K562 (cell line): ENCODE measurements at regions not wholly inside any gene's neighbourhood (a gene's known extent, or its start where the extent isn't known, plus 50 kb on each side); places are given as distances from the start of the nearest gene placed in this dataset.

Experiments
- ATAC-seq: fragments of 200-7000 bp; cut with Tn5 transposase; 3 replicates; pipeline ENCODE4 v1.9.1; 2020; ENCODE audit warnings: moderate library complexity
- BruUV-seq: library from RNA; stranded (reverse); fragments of 400-500 nt; replicated peaks from 2 replicates; lab custom pipeline; 2021; lab: Mats Ljungman, UMichigan
- CTCF ChIA-PET: fragments of 300-600 bp; formaldehyde crosslinking; extraction: SDS; loops from one replicate; lab custom pipeline; 2021; ENCODE audit warnings: low intra/inter-chr PET ratio; lab: Yijun Ruan, JAX
- POLR2A ChIA-PET: fragments of 300-600, 350-650 bp; sonication (Branson Sonifier 250); formaldehyde crosslinking; extraction: SDS; loops from one replicate; lab custom pipeline; 2021; ENCODE audit warnings: antibody characterized with exemption, inconsistent platforms; lab: Yijun Ruan, JAX
- DNase-seq, 4 experiments: peaks; one replicate each; pipeline versions ENCODE4 v3.0.0 to v3.0.0-alpha.2; 2011 to 2018; ENCODE audit warnings: low spot score in 3 of 4, mixed read lengths in 3 of 4; ENCODE audit errors: extremely low read depth in 1 of 4
- FAIRE-seq: peaks from 2 replicates; lab custom pipeline; 2011; peaks lifted over from hg19 to GRCh38; lab: Jason Lieb, UNC
- H2AFZ ChIP-seq: 2 replicates; pipeline ENCODE4 v1.6.0; 2011; ENCODE audit warnings: low read depth, low read length, control low read depth, inconsistent platforms
- H3K27ac ChIP-seq: fragments of 200-600 bp; 3 replicates; pipeline ENCODE4 v1.8.0; 2011; ENCODE audit warnings: low read depth, mild to moderate bottlenecking, control low read depth, inconsistent platforms, low read length, moderate library complexity, mixed read lengths; ENCODE audit errors: extremely low read depth
- H3K27me3 ChIP-seq, 2 experiments: fragments of 300-600 bp in 1 of 2; 2 replicates in 1 of 2; 3 replicates in 1 of 2; pipeline versions ENCODE4 v1.6.0 to v1.8.0; 2011; ENCODE audit warnings: inconsistent platforms in 2 of 2, low read length in 2 of 2, mild to moderate bottlenecking in 1 of 2, mixed read lengths in 1 of 2, moderate library complexity in 1 of 2; ENCODE audit not compliant: control insufficient read depth in 2 of 2, insufficient read depth in 2 of 2
- H3K36me3 ChIP-seq: fragments of 300-600 bp; 3 replicates; pipeline ENCODE4 v1.8.0; 2011; ENCODE audit warnings: mild to moderate bottlenecking, low read length, inconsistent platforms; ENCODE audit not compliant: control insufficient read depth, insufficient read depth
- H3K4me1 ChIP-seq, 2 experiments: fragments of 200-600 bp in 1 of 2; replicated peaks in 1 of 2; 2 replicates in 1 of 2; 3 replicates in 1 of 2; pipeline versions ENCODE4 v1.5.1 to v1.8.0; 2011; ENCODE audit warnings: inconsistent platforms in 2 of 2, low read length in 2 of 2, mild to moderate bottlenecking in 1 of 2, mixed read lengths in 1 of 2, moderate library complexity in 1 of 2; ENCODE audit not compliant: control insufficient read depth in 2 of 2, insufficient read depth in 2 of 2
- H3K4me2 ChIP-seq: 2 replicates; pipeline ENCODE4 v1.6.1; 2011; ENCODE audit warnings: low read length, control low read depth, inconsistent platforms, mixed read lengths; ENCODE audit not compliant: insufficient read depth
- H3K4me3 ChIP-seq: fragments of 200-600 bp; sonication (generic), shearing (Covaris generic); 2 replicates; pipeline ENCODE4 v1.5.1; 2016; ENCODE audit warnings: control low read depth, inconsistent platforms
- H3K79me2 ChIP-seq: fragments of 200-600 bp; 3 replicates; pipeline ENCODE4 v1.8.0; 2011; ENCODE audit warnings: low read length, inconsistent platforms; ENCODE audit not compliant: control insufficient read depth, insufficient read depth
- H3K9ac ChIP-seq, 2 experiments: 2 replicates each; pipeline versions ENCODE4 v1.6.0 to v1.6.1; 2011; ENCODE audit warnings: low read depth in 2 of 2, low read length in 2 of 2, control low read depth in 1 of 2, inconsistent platforms in 1 of 2, mild to moderate bottlenecking in 1 of 2, mixed read lengths in 1 of 2; ENCODE audit not compliant: insufficient read depth in 1 of 2
- H3K9me1 ChIP-seq: one replicate; pipeline ENCODE4 v1.6.0; 2011; ENCODE audit warnings: inconsistent platforms, mild to moderate bottlenecking, low read length, moderate library complexity; ENCODE audit not compliant: control insufficient read depth, insufficient read depth
- H3K9me3 ChIP-seq: replicated peaks from 2 replicates; pipeline ENCODE4 v1.5.1; 2011; ENCODE audit warnings: low read depth, low read length, inconsistent platforms; ENCODE audit not compliant: control insufficient read depth, insufficient read depth
- H4K20me1 ChIP-seq: replicated peaks from 2 replicates; pipeline ENCODE4 v1.6.1; 2011; ENCODE audit warnings: low read length, inconsistent platforms, mixed read lengths; ENCODE audit not compliant: control insufficient read depth, insufficient read depth
- DDX20 ChIP-seq: fragments of 450-650 bp; IDR thresholded peaks from 2 replicates; pipeline ENCODE4 v1.6.1; 2016; ENCODE audit warnings: missing genetic modification characterization, low read depth, mild to moderate bottlenecking, missing compliant biosample characterization, moderate library complexity
- HDAC2 ChIP-seq: fragments of 450-650 bp; IDR thresholded peaks from 2 replicates; pipeline ENCODE4 v1.6.1; 2016; ENCODE audit warnings: mild to moderate bottlenecking
- NFYB ChIP-seq: IDR thresholded peaks from 2 replicates; pipeline ENCODE4 v1.6.1; 2011; ENCODE audit warnings: mild to moderate bottlenecking, moderate library complexity; ENCODE audit not compliant: insufficient read length; ENCODE audit errors: extremely low read depth
- PREB ChIP-seq: sonication (generic); formaldehyde crosslinking; IDR thresholded peaks from 2 replicates; pipeline ENCODE4 v1.8.1; 2023; ENCODE audit warnings: mild to moderate bottlenecking, missing genetic modification reagents
- RBBP5 ChIP-seq: fragments of 200-600 bp; sonication (generic); IDR thresholded peaks from 2 replicates; pipeline ENCODE4 v1.6.1; 2012; ENCODE audit warnings: borderline replicate concordance, mild to moderate bottlenecking, low read length, control low read depth, inconsistent platforms; ENCODE audit not compliant: insufficient read depth, poor library complexity, severe bottlenecking
- RBM14 ChIP-seq: fragments of 200-400 bp; formaldehyde crosslinking; IDR thresholded peaks from 2 replicates; pipeline ENCODE4 v1.6.1; 2018; ENCODE audit warnings: low read depth, mild to moderate bottlenecking, low read length, moderate library complexity, borderline replicate concordance; ENCODE audit not compliant: insufficient read depth
- RFX1 ChIP-seq: fragments of 450-650 bp; IDR thresholded peaks from 2 replicates; pipeline ENCODE4 v1.6.1; 2016; ENCODE audit warnings: mild to moderate bottlenecking, moderate library complexity
- SIRT6 ChIP-seq: IDR thresholded peaks from one replicate; pipeline ENCODE4 v1.6.1; 2012; ENCODE audit warnings: low read depth, mild to moderate bottlenecking, control low read depth, inconsistent platforms, low read length, moderate library complexity
- TCFL5 ChIP-seq: fragments of 250-450 bp; sonication (Bioruptor Pico); conservative IDR thresholded peaks from 2 replicates; pipeline ENCODE4 v1.6.1; 2021; ENCODE audit warnings: mild to moderate bottlenecking, moderate library complexity, matching md5 sums
- ZBED1 ChIP-seq: IDR thresholded peaks from 2 replicates; pipeline ENCODE4 v1.6.1; 2014
- ZFP36 ChIP-seq: fragments of 150-350 bp; IDR thresholded peaks from 2 replicates; pipeline ENCODE4 v1.6.1; 2018; ENCODE audit warnings: low read length, low read depth; ENCODE audit not compliant: partially characterized antibody
- WGBS: fragments of 100-300 bp; shearing (Covaris generic); methylation state at CpG from one replicate; pipeline ENCODE4 v1.1.6; 2016; ENCODE audit warnings: low coverage, mixed read lengths; ENCODE audit not compliant: insufficient coverage; ENCODE audit errors: missing lambda C conversion rate; 5-methylcytosine and 5-hydroxymethylcytosine counted together
- in situ Hi-C: fragments of 300-500 bp; cut with MboI; formaldehyde crosslinking; loops from 4 replicates; pipeline ENCODE4 v1.15.0; 2018; ENCODE audit warnings: inconsistent platforms, mixed read lengths
- intact Hi-C: fragments of 100-400 bp; cut with micrococcal nuclease; formaldehyde crosslinking; loops from 2 replicates; pipeline ENCODE4 v1.14.2; 2022
- TF ChIP-seq, protein P1 (sequence below): fragments of 250-450 bp; sonication (Bioruptor Pico); IDR thresholded peaks from 2 replicates; pipeline ENCODE4 v1.4.0; 2020; ENCODE audit warnings: borderline replicate concordance
- TF ChIP-seq, protein P2 (sequence below), 2 experiments: fragments of 450-650 bp; IDR thresholded peaks; 2 replicates each; pipeline ENCODE4 v1.6.1; 2016
- TF ChIP-seq, protein P3 (sequence below): fragments of 450-650 bp; IDR thresholded peaks from 2 replicates; pipeline ENCODE4 v1.6.1; 2018; ENCODE audit not compliant: partially characterized antibody

- Histone ChIP-seq H2AFZ (no peak overlapping the region), H3K79me2 (no peaks in the 10 kb centered on the region), H3K9ac (no peak overlapping the region), H3K36me3 (no peaks in the 10 kb centered on the region), H3K9me3 (no peaks in the 10 kb centered on the region), H3K4me2 (no peak overlapping the region), H4K20me1 (peaks cover 10% of the 10 kb centered on the region; the same call in 1 of the 2 replicates), H3K4me3 (no peak overlapping the region), H3K4me1 (no peaks in the 10 kb centered on the region), H3K9me1 (no peaks in the 10 kb centered on the region), H3K27ac (no peak overlapping the region)
- intact Hi-C loops, result loop anchor here (5.0 to 10.0 kb wide), 3 partner anchors 49 to 289 kb away; no protein-coding TSS in a partner anchor
- POLR2A ChIA-PET, result no interaction called here
- ATAC-seq, result no peak
- CTCF ChIA-PET, result no interaction called here
- no TSS peak for BruUV-seq
- 2% methylated on average over 9 of the region's 9 CpGs for WGBS
- TF ChIP-seq ZBED1 (no peak), SIRT6 (no peak), DDX20 (tag) (no peak), ZFP36 (no peak), RFX1 (no peak), NFYB (no peak), RBM14 (no peak), HDAC2 (no peak), RBBP5 (no peak), TCFL5 (CRISPR knock-in tag) (no peak), PREB (CRISPR knock-in tag) (no peak)
- TF ChIP-seq, protein P1, sequence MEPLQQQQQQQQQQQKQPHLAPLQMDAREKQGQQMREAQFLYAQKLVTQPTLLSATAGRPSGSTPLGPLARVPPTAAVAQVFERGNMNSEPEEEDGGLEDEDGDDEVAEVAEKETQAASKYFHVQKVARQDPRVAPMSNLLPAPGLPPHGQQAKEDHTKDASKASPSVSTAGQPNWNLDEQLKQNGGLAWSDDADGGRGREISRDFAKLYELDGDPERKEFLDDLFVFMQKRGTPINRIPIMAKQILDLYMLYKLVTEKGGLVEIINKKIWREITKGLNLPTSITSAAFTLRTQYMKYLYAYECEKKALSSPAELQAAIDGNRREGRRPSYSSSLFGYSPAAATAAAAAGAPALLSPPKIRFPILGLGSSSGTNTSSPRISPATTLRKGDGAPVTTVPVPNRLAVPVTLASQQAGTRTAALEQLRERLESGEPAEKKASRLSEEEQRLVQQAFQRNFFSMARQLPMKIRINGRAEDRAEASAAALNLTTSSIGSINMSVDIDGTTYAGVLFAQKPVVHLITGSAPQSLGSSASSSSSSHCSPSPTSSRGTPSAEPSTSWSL (CRISPR knock-in tag), result no peak
- TF ChIP-seq, protein P2, sequence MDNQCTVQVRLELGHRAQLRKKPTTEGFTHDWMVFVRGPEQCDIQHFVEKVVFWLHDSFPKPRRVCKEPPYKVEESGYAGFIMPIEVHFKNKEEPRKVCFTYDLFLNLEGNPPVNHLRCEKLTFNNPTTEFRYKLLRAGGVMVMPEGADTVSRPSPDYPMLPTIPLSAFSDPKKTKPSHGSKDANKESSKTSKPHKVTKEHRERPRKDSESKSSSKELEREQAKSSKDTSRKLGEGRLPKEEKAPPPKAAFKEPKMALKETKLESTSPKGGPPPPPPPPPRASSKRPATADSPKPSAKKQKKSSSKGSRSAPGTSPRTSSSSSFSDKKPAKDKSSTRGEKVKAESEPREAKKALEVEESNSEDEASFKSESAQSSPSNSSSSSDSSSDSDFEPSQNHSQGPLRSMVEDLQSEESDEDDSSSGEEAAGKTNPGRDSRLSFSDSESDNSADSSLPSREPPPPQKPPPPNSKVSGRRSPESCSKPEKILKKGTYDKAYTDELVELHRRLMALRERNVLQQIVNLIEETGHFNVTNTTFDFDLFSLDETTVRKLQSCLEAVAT (IDR thresholded peaks at IDR 0.05), result no peak
- TF ChIP-seq, protein P3, sequence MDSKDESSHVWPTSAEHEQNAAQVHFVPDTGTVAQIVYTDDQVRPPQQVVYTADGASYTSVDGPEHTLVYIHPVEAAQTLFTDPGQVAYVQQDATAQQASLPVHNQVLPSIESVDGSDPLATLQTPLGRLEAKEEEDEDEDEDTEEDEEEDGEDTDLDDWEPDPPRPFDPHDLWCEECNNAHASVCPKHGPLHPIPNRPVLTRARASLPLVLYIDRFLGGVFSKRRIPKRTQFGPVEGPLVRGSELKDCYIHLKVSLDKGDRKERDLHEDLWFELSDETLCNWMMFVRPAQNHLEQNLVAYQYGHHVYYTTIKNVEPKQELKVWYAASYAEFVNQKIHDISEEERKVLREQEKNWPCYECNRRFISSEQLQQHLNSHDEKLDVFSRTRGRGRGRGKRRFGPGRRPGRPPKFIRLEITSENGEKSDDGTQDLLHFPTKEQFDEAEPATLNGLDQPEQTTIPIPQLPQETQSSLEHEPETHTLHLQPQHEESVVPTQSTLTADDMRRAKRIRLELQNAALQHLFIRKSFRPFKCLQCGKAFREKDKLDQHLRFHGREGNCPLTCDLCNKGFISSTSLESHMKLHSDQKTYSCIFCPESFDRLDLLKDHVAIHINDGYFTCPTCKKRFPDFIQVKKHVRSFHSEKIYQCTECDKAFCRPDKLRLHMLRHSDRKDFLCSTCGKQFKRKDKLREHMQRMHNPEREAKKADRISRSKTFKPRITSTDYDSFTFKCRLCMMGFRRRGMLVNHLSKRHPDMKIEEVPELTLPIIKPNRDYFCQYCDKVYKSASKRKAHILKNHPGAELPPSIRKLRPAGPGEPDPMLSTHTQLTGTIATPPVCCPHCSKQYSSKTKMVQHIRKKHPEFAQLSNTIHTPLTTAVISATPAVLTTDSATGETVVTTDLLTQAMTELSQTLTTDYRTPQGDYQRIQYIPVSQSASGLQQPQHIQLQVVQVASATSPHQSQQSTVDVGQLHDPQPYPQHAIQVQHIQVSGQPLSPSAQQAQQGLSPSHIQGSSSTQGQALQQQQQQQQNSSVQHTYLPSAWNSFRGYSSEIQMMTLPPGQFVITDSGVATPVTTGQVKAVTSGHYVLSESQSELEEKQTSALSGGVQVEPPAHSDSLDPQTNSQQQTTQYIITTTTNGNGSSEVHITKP, result no peak
- TF ChIP-seq, all 486 proteins: peak for 0
- DNase-seq, result no peak
- peaks cover 0 to 8% of the 10 kb centered on the region in 2 experiments; a peak in 2 of 5 replicates for H3K27me3 ChIP-seq
- no peak for FAIRE-seq
- in situ Hi-C loops, result no loop called here
Measured at GRCh38 chr11:116643521-116643920, 129.3 kb downstream of the BUD13 start.
